T-helper 1 cell treated with Interleukin-12 subunit alpha and Interleukin-12 subunit beta and Interleukin-4 antibody, amounts not matched to agents 30 μg/mL and 1 μg/mL, for 36 hours (primary cell): ENCODE measurements at regions not wholly inside any gene's neighbourhood (a gene's known extent, or its start where the extent isn't known, plus 50 kb on each side); places are given as distances from the start of the nearest gene placed in this dataset.
"Not testable (repeated sequence)": the region's sequence is repeated elsewhere in the genome, so short reads cannot be mapped to it uniquely, and the experiment has no call there.

Experiments used
- H3K27ac Mint-ChIP-seq: one replicate; pipeline ENCODE4 v1.8.0; 2021; ENCODE audit warnings: mild to moderate bottlenecking, mixed read lengths
- H3K27me3 Mint-ChIP-seq: one replicate; pipeline ENCODE4 v1.8.0; 2021; ENCODE audit warnings: low read depth, mixed read lengths
- H3K36me3 Mint-ChIP-seq: one replicate; pipeline ENCODE4 v1.8.0; 2021; ENCODE audit warnings: low read depth, mixed read lengths
- H3K4me1 Mint-ChIP-seq: one replicate; pipeline ENCODE4 v1.8.0; 2021; ENCODE audit warnings: low read depth, mixed read lengths
- H3K4me3 Mint-ChIP-seq: one replicate; pipeline ENCODE4 v1.8.0; 2021; ENCODE audit warnings: mild to moderate bottlenecking, moderate library complexity, mixed read lengths
- H3K9me3 Mint-ChIP-seq: one replicate; pipeline ENCODE4 v1.8.0; 2021; ENCODE audit warnings: mixed read lengths

- H3K36me3 Mint-ChIP-seq, H3K4me3 Mint-ChIP-seq, H3K27me3 Mint-ChIP-seq, H3K27ac Mint-ChIP-seq, H3K4me1 Mint-ChIP-seq, H3K9me3 Mint-ChIP-seq: not testable (repeated sequence)
Observed at GRCh38 chr12:54799966-54800365, 54.4 kb upstream of the MUCL1 start.

GRCh38 chr12:54798651-54799050, 55.7 kb upstream of the MUCL1 start:
- H3K4me3 Mint-ChIP-seq, result no peak overlapping the region
- H3K27ac Mint-ChIP-seq, result no peak overlapping the region
- no peaks in the 10 kb centered on the region for H3K27me3 Mint-ChIP-seq
- no peaks in the 10 kb centered on the region for H3K9me3 Mint-ChIP-seq
- H3K4me1 Mint-ChIP-seq, result no peaks in the 10 kb centered on the region
- H3K36me3 Mint-ChIP-seq, result no peaks in the 10 kb centered on the region

GRCh38 chr12:54796991-54797390, 57.3 kb upstream of the MUCL1 start:
- no peak overlapping the region for H3K4me3 Mint-ChIP-seq
- no peaks in the 10 kb centered on the region for H3K27me3 Mint-ChIP-seq
- no peaks in the 10 kb centered on the region for H3K36me3 Mint-ChIP-seq
- H3K27ac Mint-ChIP-seq, result no peak overlapping the region
- H3K9me3 Mint-ChIP-seq, result no peaks in the 10 kb centered on the region
- H3K4me1 Mint-ChIP-seq, result no peaks in the 10 kb centered on the region

- Mint-ChIP-seq H3K4me3 (no peak overlapping the region), H3K36me3 (no peaks in the 10 kb centered on the region)
Observed at GRCh38 chr12:54795644-54796043, 58.7 kb upstream of the MUCL1 start.

GRCh38 chr12:54786081-54786480, 68.2 kb upstream of the MUCL1 start:
- Mint-ChIP-seq H3K4me3 (no peak overlapping the region), H3K9me3 (peaks cover 38% of the 10 kb centered on the region), H3K4me1 (no peaks in the 10 kb centered on the region), H3K27ac (no peak overlapping the region), H3K27me3 (no peaks in the 10 kb centered on the region), H3K36me3 (no peaks in the 10 kb centered on the region)

More at GRCh38 chr12:54795644-54796043, 58.7 kb upstream of the MUCL1 start:
- Mint-ChIP-seq H3K27me3 (no peaks in the 10 kb centered on the region), H3K9me3 (no peaks in the 10 kb centered on the region), H3K27ac (no peak overlapping the region), H3K4me1 (no peaks in the 10 kb centered on the region)

GRCh38 chr12:54784115-54784514, 70.2 kb upstream of the MUCL1 start:
- Mint-ChIP-seq H3K27ac (no peak overlapping the region), H3K27me3 (no peaks in the 10 kb centered on the region), H3K4me3 (no peak overlapping the region), H3K36me3 (peaks cover 1% of the 10 kb centered on the region), H3K4me1 (no peaks in the 10 kb centered on the region), H3K9me3 (peaks cover 38% of the 10 kb centered on the region)

GRCh38 chr12:54777031-54777430, 77.3 kb upstream of the MUCL1 start:
- H3K27ac Mint-ChIP-seq, H3K36me3 Mint-ChIP-seq, H3K4me3 Mint-ChIP-seq: not testable (repeated sequence)
- Mint-ChIP-seq H3K4me1 (peaks cover 11% of the 10 kb centered on the region), H3K9me3 (peaks cover 16% of the 10 kb centered on the region), H3K27me3 (peaks cover 10% of the 10 kb centered on the region)

- Mint-ChIP-seq H3K27me3 (peaks cover 15% of the 10 kb centered on the region), H3K4me1 (peaks cover 11% of the 10 kb centered on the region), H3K9me3 (peaks cover 12% of the 10 kb centered on the region), H3K36me3 (no peaks in the 10 kb centered on the region), H3K27ac (no peak overlapping the region), H3K4me3 (no peak overlapping the region)
Observed at GRCh38 chr12:54773593-54773992, 80.7 kb upstream of the MUCL1 start.

- H3K4me3 Mint-ChIP-seq, result peak overlapping the region; percentile 10
- peaks cover 7% of the 10 kb centered on the region for H3K4me1 Mint-ChIP-seq
- peaks cover 5% of the 10 kb centered on the region for H3K27me3 Mint-ChIP-seq
- H3K36me3 Mint-ChIP-seq, result peaks cover 5% of the 10 kb centered on the region
- H3K9me3 Mint-ChIP-seq, result no peaks in the 10 kb centered on the region
- H3K27ac Mint-ChIP-seq, result no peak overlapping the region
Observed at GRCh38 chr12:54765652-54766051, 88.7 kb upstream of the MUCL1 start.

GRCh38 chr12:54762390-54762789, 91.9 kb upstream of the MUCL1 start:
- H3K36me3 Mint-ChIP-seq, result peaks cover 9% of the 10 kb centered on the region
- no peak overlapping the region for H3K27ac Mint-ChIP-seq
- H3K4me3 Mint-ChIP-seq, result no peak overlapping the region
- no peaks in the 10 kb centered on the region for H3K27me3 Mint-ChIP-seq
- H3K9me3 Mint-ChIP-seq, result peaks cover 12% of the 10 kb centered on the region
- peaks cover 7% of the 10 kb centered on the region for H3K4me1 Mint-ChIP-seq

- Mint-ChIP-seq H3K4me1 (peaks cover 1% of the 10 kb centered on the region), H3K27me3 (peaks cover 19% of the 10 kb centered on the region), H3K9me3 (peaks cover 12% of the 10 kb centered on the region), H3K27ac (no peak overlapping the region), H3K4me3 (no peak overlapping the region), H3K36me3 (peaks cover 4% of the 10 kb centered on the region)
Observed at GRCh38 chr12:54759751-54760150, 94.6 kb upstream of the MUCL1 start.

- Mint-ChIP-seq H3K27ac (no peak overlapping the region), H3K27me3 (peaks cover 32% of the 10 kb centered on the region), H3K9me3 (no peaks in the 10 kb centered on the region), H3K36me3 (no peaks in the 10 kb centered on the region), H3K4me3 (no peak overlapping the region), H3K4me1 (peaks cover 16% of the 10 kb centered on the region)
Observed at GRCh38 chr12:54751493-54751892, 102.8 kb upstream of the MUCL1 start.

- no peaks in the 10 kb centered on the region for H3K9me3 Mint-ChIP-seq
- peak overlapping the region; percentile 7 for H3K4me3 Mint-ChIP-seq
- peaks cover 18% of the 10 kb centered on the region for H3K27me3 Mint-ChIP-seq
- H3K27ac Mint-ChIP-seq, result peak overlapping the region; percentile 42
- peaks cover 15% of the 10 kb centered on the region for H3K4me1 Mint-ChIP-seq
- no peaks in the 10 kb centered on the region for H3K36me3 Mint-ChIP-seq
Observed at GRCh38 chr12:54749191-54749818, 101.1 kb upstream of the DCD start.

- Mint-ChIP-seq H3K27me3 (peaks cover 9% of the 10 kb centered on the region), H3K27ac (no peak overlapping the region), H3K4me1 (peaks cover 39% of the 10 kb centered on the region), H3K36me3 (peaks cover 6% of the 10 kb centered on the region), H3K9me3 (peaks cover 3% of the 10 kb centered on the region), H3K4me3 (no peak overlapping the region)
Observed at GRCh38 chr12:54744590-54744989, 96.4 kb upstream of the DCD start.

- H3K27me3 Mint-ChIP-seq, result peaks cover 9% of the 10 kb centered on the region
- H3K36me3 Mint-ChIP-seq, result peaks cover 15% of the 10 kb centered on the region
- H3K9me3 Mint-ChIP-seq, result peaks cover 14% of the 10 kb centered on the region
- H3K4me3 Mint-ChIP-seq, result peak overlapping the region; percentile 39
- peaks cover 53% of the 10 kb centered on the region for H3K4me1 Mint-ChIP-seq
- peak overlapping the region; percentile 42 for H3K27ac Mint-ChIP-seq
Observed at GRCh38 chr12:54740882-54741281, 92.7 kb upstream of the DCD start.

- Mint-ChIP-seq H3K4me1 (peaks cover 34% of the 10 kb centered on the region), H3K27ac (peak overlapping the region; percentile 29)
Observed at GRCh38 chr12:54736549-54736948, 88.4 kb upstream of the DCD start.

More at GRCh38 chr12:54736549-54736948, 88.4 kb upstream of the DCD start:
- Mint-ChIP-seq H3K9me3 (peaks cover 17% of the 10 kb centered on the region), H3K4me3 (peak overlapping the region; percentile 29), H3K36me3 (peaks cover 18% of the 10 kb centered on the region), H3K27me3 (peaks cover 9% of the 10 kb centered on the region)
